Glutamatergic neuron (in vitro differentiated cells): ENCODE measurements at regions not wholly inside any gene's neighbourhood (a gene's known extent, or its start where the extent isn't known, plus 50 kb on each side); places are given as distances from the start of the nearest gene placed in this dataset.
"Not testable (repeated sequence)": the region's sequence is repeated elsewhere in the genome, so short reads cannot be mapped to it uniquely, and the experiment has no call there.

Experiments used
- DNase-seq: peaks from one replicate; pipeline ENCODE4 v3.0.0; 2022
- H3K27ac Mint-ChIP-seq: one replicate; pipeline ENCODE4 v1.8.0; 2020; ENCODE audit warnings: mild to moderate bottlenecking, mixed read lengths, inconsistent platforms; ENCODE audit not compliant: unreplicated experiment
- H3K27me3 Mint-ChIP-seq: one replicate; pipeline ENCODE4 v1.8.0; 2020; ENCODE audit warnings: mild to moderate bottlenecking, moderate library complexity, mixed read lengths, inconsistent platforms; ENCODE audit not compliant: unreplicated experiment
- H3K36me3 Mint-ChIP-seq: one replicate; pipeline ENCODE4 v1.8.0; 2020; ENCODE audit warnings: mild to moderate bottlenecking, mixed read lengths, inconsistent platforms; ENCODE audit not compliant: unreplicated experiment
- H3K4me1 Mint-ChIP-seq: one replicate; pipeline ENCODE4 v1.8.0; 2020; ENCODE audit warnings: mild to moderate bottlenecking, low read depth, mixed read lengths, inconsistent platforms; ENCODE audit not compliant: unreplicated experiment
- H3K4me3 Mint-ChIP-seq: one replicate; pipeline ENCODE4 v1.8.0; 2020; ENCODE audit warnings: mild to moderate bottlenecking, mixed read lengths, inconsistent platforms; ENCODE audit not compliant: unreplicated experiment
- H3K9me3 Mint-ChIP-seq: one replicate; pipeline ENCODE4 v1.8.0; 2020; ENCODE audit warnings: mild to moderate bottlenecking, moderate library complexity, mixed read lengths, inconsistent platforms; ENCODE audit not compliant: unreplicated experiment
- CTCF ChIP-seq: fragments of 200-600 bp; sonication (generic); IDR thresholded peaks from one replicate; pipeline ENCODE4 v1.5.0; 2021; ENCODE audit not compliant: partially characterized antibody, unreplicated experiment

GRCh38 chrX:106263817-106264216 is 95.7 kb downstream of the PWWP3B start:
- no peak for TF ChIP-seq CTCF
- no peaks in the 10 kb centered on the region for H3K4me1 Mint-ChIP-seq
- H3K27ac Mint-ChIP-seq, result no peak overlapping the region
- no peaks in the 10 kb centered on the region for H3K9me3 Mint-ChIP-seq
- DNase-seq, result no peak
- H3K36me3 Mint-ChIP-seq, result no peaks in the 10 kb centered on the region
- no peak overlapping the region for H3K4me3 Mint-ChIP-seq
- no peaks in the 10 kb centered on the region for H3K27me3 Mint-ChIP-seq

GRCh38 chrX:106273947-106274587 is 106.0 kb downstream of the PWWP3B start:
- not testable (repeated sequence) for H3K4me3 Mint-ChIP-seq, H3K27ac Mint-ChIP-seq, H3K4me1 Mint-ChIP-seq, H3K9me3 Mint-ChIP-seq, H3K27me3 Mint-ChIP-seq, H3K36me3 Mint-ChIP-seq, DNase-seq

- not testable (repeated sequence) for H3K27me3 Mint-ChIP-seq, H3K4me1 Mint-ChIP-seq, H3K4me3 Mint-ChIP-seq, DNase-seq, H3K36me3 Mint-ChIP-seq, H3K9me3 Mint-ChIP-seq, H3K27ac Mint-ChIP-seq
Observed at GRCh38 chrX:106275172-106275571, 107.1 kb downstream of the PWWP3B start.

GRCh38 chrX:106278951-106279350 is 110.8 kb downstream of the PWWP3B start:
- H3K27me3 Mint-ChIP-seq, result no peaks in the 10 kb centered on the region
- H3K9me3 Mint-ChIP-seq, result no peaks in the 10 kb centered on the region
- no peak overlapping the region for H3K4me3 Mint-ChIP-seq
- no peak overlapping the region for H3K27ac Mint-ChIP-seq
- no peaks in the 10 kb centered on the region for H3K36me3 Mint-ChIP-seq
- no peak for TF ChIP-seq CTCF
- H3K4me1 Mint-ChIP-seq, result no peaks in the 10 kb centered on the region
- DNase-seq, result no peak

GRCh38 chrX:106281383-106281782 is 113.3 kb downstream of the PWWP3B start:
- Mint-ChIP-seq H3K36me3 (no peaks in the 10 kb centered on the region), H3K4me3 (no peak overlapping the region), H3K4me1 (no peaks in the 10 kb centered on the region), H3K9me3 (no peaks in the 10 kb centered on the region), H3K27ac (no peak overlapping the region), H3K27me3 (no peaks in the 10 kb centered on the region)
- no peak for DNase-seq
- TF ChIP-seq CTCF, result no peak

GRCh38 chrX:106283841-106284240 is 115.7 kb downstream of the PWWP3B start:
- Mint-ChIP-seq H3K27ac (no peak overlapping the region), H3K27me3 (no peaks in the 10 kb centered on the region), H3K4me1 (no peaks in the 10 kb centered on the region), H3K4me3 (no peak overlapping the region), H3K9me3 (no peaks in the 10 kb centered on the region), H3K36me3 (no peaks in the 10 kb centered on the region)
- no peak for TF ChIP-seq CTCF
- DNase-seq, result no peak
